CD1c-positive myeloid dendritic cell (primary cell): ENCODE measurements at regions not wholly inside any gene's neighbourhood (a gene's known extent, or its start where the extent isn't known, plus 50 kb on each side); places are given as distances from the start of the nearest gene placed in this dataset.
"Not testable (repeated sequence)": the region's sequence is repeated elsewhere in the genome, so short reads cannot be mapped to it uniquely, and the experiment has no call there.

Experiments used
- DNase-seq: peaks from one replicate; pipeline ENCODE4 v3.0.0-alpha.2; 2016; ENCODE audit errors: extremely low spot score

- no peak for DNase-seq
Observed at GRCh38 chr2:33719067-33719466, 120.0 kb upstream of the FAM98A start.

DNA sequence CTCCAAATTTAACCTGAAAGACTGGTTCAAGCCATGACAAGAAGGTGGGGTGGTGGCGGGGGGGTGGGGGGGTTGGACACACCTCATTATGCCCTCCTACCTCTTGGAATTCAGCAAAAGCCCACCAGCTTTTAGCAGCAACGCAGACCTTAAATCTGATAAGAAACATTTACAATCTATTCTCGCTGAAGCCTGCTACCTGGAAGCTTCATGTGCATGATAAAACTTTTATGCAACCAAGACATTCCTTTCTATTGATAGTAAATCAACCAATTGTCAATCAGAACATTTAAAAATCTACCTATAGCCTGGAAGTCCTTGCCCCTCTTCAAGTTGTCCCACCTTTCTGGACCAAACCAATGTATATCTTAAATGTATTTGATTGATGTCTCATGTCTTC is 113.6 kb upstream of the FAM98A start:
- DNase-seq: no peak

DNA sequence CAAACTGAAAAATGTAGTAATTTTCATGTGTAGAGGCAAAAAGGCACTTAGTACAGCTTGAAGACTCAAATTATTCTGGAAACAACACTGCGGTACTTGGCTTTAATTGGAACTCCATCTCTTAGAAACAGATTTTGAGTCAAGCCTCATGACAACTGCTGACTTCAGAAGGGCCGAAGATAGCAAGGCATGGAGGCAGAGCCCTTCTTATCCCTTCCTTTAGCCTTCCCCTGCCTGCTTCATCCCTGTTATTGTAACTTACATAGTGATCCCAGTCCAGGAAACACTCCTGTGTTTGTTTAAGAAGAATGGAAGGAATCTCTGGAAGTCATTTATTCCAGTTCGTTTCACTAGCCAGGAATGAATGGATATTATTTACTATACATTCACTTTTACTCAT is 110.9 kb upstream of the FAM98A start:
- DNase-seq: no peak

GRCh38 chr2:33707312-33707711 is 108.2 kb upstream of the FAM98A start:
- DNase-seq: no peak

DNA sequence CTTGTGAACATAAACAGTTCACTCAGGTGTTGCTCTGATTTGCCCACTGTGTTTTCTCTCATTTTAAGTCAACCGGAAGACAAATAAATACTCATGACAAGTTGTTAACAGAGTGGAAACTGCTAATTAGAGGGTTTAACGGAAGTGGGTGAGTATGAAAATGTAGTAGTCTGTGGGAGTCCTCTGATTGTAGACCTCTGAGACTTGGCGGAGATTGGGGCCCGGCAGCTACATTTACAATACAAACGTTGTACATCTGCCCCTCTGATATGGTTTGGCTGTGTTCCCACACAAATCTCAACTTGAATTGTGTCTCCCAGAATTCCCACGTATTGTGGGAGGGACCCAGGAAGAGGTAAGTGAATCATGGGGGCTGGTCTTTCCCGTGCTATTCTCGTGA is 107.3 kb upstream of the FAM98A start:
- DNase-seq: no peak

- no peak for DNase-seq
Observed at GRCh38 chr2:33704406-33704855, 105.3 kb upstream of the FAM98A start.

DNA sequence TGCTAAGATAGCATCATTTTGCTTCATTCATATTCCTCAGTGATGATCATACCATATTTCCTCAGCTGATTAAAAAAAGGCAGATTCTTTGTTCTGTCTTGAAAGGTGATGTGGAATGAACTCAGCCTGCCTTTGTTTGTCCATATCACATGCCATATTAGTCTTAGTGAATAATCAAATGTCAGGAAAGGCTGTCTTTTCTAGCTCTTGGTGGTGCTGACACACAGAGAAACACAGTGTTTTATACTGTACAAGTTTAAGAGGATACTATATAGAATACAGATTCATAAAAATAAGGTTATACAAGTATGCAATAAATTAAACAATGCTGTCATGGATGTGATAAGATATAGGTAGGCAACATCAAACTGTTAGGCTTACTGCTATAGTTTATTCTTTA is 97.1 kb upstream of the FAM98A start:
- no peak for DNase-seq

DNA sequence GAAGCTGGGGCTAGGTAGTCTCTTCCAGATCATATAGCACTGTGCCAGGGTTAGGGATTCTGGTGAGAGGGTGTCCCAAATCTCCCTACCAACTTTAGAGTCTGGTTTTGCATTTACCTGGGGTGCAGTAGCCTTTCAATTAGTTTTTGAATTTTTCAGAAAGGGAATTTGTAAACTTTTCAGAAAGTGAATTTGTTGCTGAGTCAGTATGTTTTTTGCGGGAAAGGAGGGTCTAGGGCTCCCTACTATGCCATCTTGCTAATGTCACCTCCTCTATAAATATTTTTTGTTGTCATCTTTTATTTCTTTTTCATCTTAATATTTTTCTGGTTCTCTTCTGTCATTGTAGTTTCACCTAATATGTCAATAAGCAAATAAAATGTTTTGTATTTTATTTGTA is 95.8 kb upstream of the FAM98A start:
- DNase-seq: no peak

DNA sequence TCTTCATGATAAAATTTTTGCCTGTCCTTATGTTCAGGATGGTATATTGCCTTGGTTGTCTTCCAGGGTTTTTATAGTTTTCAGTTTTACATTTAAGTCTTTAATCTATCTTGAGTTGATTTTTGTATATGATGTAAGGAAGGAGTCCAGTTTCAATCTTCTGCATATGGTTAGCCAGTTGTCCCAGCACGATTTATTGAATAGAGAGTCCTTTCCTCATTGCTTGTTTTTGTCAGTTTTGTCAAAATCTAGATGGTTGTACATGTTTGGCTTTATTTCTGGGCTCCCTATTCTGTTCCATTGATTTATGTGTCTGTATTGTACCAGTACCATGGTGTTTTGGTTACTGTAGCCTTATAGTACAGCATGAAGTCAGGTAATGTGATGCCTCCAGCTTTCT is 91.6 kb upstream of the FAM98A start:
- DNase-seq: not testable (repeated sequence)

GRCh38 chr2:33681364-33681757 is 82.3 kb upstream of the FAM98A start:
- DNase-seq: no peak

- DNase-seq: no peak
Observed at GRCh38 chr2:33680644-33681363, 81.7 kb upstream of the FAM98A start.

DNA sequence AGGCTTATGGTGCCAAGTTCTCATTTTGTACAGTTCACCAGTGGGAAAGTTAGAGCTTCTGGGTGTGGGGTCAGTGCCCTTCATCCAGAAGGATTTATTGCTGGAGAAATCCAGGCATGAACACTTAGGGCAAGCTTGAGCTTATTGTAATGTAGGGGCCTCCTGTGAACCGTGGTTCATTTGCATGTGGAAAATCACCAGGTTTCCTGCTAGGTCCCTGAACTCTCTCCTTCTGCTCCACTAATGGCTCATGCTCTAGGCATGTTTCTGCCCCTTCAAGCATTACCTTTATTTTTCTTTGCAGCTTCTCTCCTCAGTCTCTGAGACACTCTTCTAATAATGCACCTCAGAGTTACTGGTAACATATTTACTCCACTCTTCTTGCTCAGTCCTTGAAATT is 79.3 kb upstream of the FAM98A start:
- DNase-seq: no peak

DNA sequence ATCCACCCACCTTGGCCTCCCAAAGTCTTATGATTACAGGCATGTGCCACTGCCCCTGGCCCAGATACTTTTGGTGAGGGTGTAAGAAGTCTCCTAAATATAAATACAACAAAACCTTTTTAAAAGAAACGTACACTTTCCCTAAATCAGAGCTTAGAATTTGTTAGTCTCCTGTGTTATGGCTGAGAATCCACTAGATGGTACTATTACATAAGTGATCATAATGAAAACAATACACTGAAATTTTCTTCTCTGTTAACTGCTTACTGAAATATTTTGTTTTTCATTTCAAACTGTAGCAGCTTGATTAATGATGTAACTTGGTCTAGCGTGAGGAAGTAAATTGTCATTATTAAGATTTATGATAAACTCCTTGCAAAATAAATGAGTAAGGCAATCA is 74.8 kb upstream of the FAM98A start:
- DNase-seq: no peak

DNA sequence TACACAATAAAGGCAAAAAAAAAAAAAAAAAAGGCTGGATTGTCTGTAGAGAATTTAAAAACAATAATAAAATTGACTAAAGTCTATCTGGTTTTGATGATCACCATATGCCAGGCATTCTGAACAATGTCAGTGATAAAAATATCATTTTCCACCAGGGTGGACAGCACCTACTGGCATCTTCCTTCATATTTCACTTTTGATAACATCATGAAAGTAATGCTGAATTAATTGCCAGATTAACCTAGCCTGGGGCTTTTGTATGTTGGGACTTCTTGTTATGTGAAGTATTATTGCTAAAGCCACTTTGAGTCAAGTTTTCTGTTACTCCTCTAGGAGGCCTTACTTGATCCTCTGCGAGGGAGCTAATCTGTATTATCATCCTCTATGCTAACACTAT is 73.8 kb upstream of the FAM98A start:
- no peak for DNase-seq

GRCh38 chr2:33672389-33672788 is 73.3 kb upstream of the FAM98A start:
- no peak for DNase-seq

- DNase-seq: no peak
Observed at GRCh38 chr2:33671198-33671597, 72.1 kb upstream of the FAM98A start.

- DNase-seq: no peak
Observed at GRCh38 chr2:33670392-33670937, 71.4 kb upstream of the FAM98A start.

DNA sequence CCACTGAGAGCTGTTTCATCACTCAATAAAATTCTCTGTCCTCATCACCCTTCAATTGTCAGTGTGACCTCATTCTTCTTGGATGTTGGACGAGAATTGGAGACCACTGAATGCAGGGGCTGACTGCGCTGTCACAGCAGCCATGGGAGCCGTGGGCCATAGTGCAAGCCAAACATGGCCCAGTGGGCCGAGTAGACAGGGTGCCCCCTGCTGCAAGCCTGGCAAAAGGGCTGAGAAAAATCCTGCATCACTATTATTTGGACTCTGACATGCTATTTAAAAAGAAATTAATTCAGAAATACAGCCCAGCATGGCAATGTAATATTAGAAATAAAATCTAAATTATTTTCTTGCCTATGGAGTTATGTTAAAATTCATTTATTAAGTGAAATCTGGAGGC is 67.8 kb upstream of the FAM98A start:
- DNase-seq: no peak

DNA sequence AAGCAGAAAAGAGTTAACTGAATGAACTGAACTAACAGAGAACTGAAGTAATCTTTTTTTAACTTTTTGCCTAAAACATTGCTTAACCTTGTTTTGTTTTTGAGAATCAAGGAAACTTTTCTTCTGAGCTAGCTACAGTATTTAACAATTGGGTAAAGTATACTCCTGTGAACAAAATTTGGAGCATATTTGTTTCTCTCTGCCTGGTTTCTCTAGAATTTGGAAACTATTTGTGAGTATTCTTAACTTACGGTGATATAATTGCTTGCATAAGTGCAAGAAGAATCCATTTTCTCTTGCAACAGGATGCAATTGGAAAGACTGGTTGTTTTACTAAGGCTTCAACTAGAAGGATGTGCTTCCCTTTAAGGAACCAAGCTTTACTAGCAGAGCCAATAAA is 65.9 kb upstream of the FAM98A start:
- DNase-seq: no peak

- no peak for DNase-seq
Observed at GRCh38 chr2:33660416-33661123, 61.5 kb upstream of the FAM98A start.

DNA sequence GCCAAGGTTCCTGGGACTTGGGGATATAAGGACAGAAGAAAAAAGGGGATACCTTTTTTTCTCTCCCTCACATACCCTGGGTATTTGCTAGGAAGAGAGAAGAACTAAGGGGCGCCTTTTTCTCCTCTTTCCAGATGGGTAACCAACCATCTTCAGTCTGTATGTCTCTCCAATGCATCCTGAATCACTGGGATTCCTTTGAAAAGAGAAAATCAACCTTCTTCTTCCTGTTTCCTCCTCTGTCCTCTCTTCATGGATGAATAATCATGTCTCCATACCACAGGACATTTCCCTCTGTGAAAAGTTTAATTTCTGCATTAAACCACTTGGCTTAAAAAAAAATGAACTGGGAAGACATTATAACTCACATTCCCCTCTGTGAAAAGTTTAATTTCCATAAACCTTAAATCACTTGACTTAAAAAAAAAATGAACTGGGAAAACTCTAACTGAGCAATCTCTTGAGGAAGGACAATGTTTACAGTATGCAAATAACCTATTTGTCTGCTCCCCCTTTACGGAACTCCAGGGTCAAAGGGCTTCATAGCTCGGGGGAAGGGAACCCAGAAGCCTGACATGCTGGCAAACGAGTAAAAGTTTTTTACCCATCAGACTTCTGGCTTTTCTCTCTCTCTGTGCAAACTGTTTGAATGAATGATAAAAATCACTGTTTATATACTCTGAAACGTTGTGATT is 56.7 kb upstream of the FAM98A start:
- no peak for DNase-seq

DNA sequence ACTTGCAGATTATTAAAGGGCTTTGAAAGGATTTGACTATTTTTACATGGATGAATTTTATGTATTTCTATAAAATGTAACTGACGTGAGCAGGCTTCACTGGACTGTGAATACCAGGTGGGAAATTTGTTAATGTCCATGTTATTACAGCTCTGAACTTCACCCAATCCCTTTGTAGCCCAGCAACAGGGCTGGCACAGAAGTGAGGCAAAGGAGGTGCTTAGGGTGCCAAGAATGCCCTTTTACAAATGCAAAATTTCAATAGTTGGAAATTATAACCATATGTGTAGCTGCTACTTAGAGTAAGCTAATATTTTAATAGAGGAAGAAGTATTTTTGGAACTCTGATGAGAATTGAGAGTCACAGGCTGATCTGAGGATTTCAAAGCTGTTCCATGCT is 53.7 kb upstream of the FAM98A start:
- DNase-seq: no peak

DNA sequence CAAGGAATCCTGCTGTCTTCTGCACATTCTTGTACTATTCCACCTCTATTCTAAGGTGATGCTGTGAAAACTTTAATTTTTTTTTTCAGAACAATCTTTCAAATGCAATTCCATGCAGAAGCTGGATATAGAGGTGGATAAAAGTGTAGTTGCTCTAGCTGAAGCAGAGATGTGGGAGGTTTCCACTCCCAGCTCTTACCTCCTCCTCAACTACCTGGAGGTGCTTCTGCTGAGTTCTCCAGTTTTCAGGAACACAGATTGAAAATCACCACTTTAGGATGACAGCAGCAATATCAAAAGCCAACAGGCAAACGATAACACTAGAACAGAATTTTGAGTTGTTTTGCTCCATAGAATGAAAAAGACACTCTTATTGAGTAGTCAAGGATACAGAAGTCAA is 51.1 kb upstream of the FAM98A start:
- no peak for DNase-seq
